Fibroblast of villous mesenchyme (primary cell): ENCODE measurements at regions not wholly inside any gene's neighbourhood (a gene's known extent, or its start where the extent isn't known, plus 50 kb on each side); places are given as distances from the start of the nearest gene placed in this dataset.

Experiments used
- DNase-seq: peaks from one replicate; pipeline ENCODE4 v3.0.0-alpha.2; 2010; ENCODE audit warnings: low read depth
- H3K4me3 ChIP-seq: 2 replicates; pipeline ENCODE4 v1.5.1; 2011; ENCODE audit warnings: low read depth, mild to moderate bottlenecking, low read length
- CTCF ChIP-seq: IDR thresholded peaks from 2 replicates; pipeline ENCODE4 v1.5.1; 2012; ENCODE audit warnings: low read depth, mild to moderate bottlenecking, low read length; ENCODE audit not compliant: insufficient read depth

GRCh38 chr6:98672681-98673475 is 161.5 kb upstream of the POU3F2 start:
- no peak for TF ChIP-seq CTCF
- no peak overlapping the region for H3K4me3 ChIP-seq
- DNase-seq, result no peak

- TF ChIP-seq CTCF, result no peak
- no peak for DNase-seq
- H3K4me3 ChIP-seq, result no peak overlapping the region
These were observed 155.9 kb upstream of the POU3F2 start for GRCh38 chr6:98678481-98678880.

GRCh38 chr6:98686008-98686601 is 148.3 kb upstream of the POU3F2 start:
- TF ChIP-seq CTCF, result no peak
- DNase-seq, result no peak
- no peak overlapping the region for H3K4me3 ChIP-seq

GRCh38 chr6:98687752-98688151 is 146.6 kb upstream of the POU3F2 start:
- DNase-seq, result no peak
- no peak overlapping the region for H3K4me3 ChIP-seq

GRCh38 chr6:98695091-98695801 is 139.1 kb upstream of the POU3F2 start:
- DNase-seq, result no peak
- H3K4me3 ChIP-seq, result no peak overlapping the region
- TF ChIP-seq CTCF, result no peak

More at GRCh38 chr6:98687752-98688151, 146.6 kb upstream of the POU3F2 start:
- no peak for TF ChIP-seq CTCF

GRCh38 chr6:98711380-98711779 is 123.0 kb upstream of the POU3F2 start:
- DNase-seq, result no peak
- H3K4me3 ChIP-seq, result no peak overlapping the region
- TF ChIP-seq CTCF, result no peak
